HT1080 (cell line): ENCODE measurements at regions not wholly inside any gene's neighbourhood (a gene's known extent, or its start where the extent isn't known, plus 50 kb on each side); places are given as distances from the start of the nearest gene placed in this dataset. TPM values are rescaled to one million over a fixed set of nuclear protein-coding genes. Genes with fewer than 3 reads are reported as not detected.

Experiments used
- small RNA-seq: library from RNA; depleted of rRNA; stranded (forward); fragments of <200 nt; gene quantifications from one replicate; pipeline ENCODE3, GENCODE V24; 2014

Small RNAs in the stretch of these regions (small RNA-seq; reads per million reads assigned to genes)
- gene MRPS36P5 (not detected), gene RPS27P21 (not detected)
